ENCODE measurements at regions not wholly inside any gene's neighbourhood (a gene's known extent, or its start where the extent isn't known, plus 50 kb on each side); places are given as distances from the start of the nearest gene placed in this dataset.

DNA sequence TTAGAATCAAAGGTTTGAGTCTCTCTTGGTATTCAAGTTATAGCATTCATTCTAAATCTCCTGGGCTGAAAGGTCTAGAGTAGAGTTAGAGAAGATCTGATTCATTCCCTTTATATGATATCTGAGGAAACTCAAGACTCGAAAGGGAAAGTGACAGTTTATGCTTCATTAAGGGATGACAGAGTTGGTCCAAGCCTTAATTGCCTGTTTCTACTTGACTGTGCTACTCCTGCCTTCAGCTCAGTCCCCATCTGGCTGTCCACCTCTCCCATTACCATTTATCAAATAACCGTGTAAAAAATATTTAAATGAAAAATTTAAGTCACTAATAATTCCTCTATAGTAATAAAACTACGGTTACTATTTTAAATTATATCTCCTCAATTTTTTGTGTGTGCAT lies 537.1 kb upstream of the MEX3C start:
- TF ChIP-seq, protein P1, sequence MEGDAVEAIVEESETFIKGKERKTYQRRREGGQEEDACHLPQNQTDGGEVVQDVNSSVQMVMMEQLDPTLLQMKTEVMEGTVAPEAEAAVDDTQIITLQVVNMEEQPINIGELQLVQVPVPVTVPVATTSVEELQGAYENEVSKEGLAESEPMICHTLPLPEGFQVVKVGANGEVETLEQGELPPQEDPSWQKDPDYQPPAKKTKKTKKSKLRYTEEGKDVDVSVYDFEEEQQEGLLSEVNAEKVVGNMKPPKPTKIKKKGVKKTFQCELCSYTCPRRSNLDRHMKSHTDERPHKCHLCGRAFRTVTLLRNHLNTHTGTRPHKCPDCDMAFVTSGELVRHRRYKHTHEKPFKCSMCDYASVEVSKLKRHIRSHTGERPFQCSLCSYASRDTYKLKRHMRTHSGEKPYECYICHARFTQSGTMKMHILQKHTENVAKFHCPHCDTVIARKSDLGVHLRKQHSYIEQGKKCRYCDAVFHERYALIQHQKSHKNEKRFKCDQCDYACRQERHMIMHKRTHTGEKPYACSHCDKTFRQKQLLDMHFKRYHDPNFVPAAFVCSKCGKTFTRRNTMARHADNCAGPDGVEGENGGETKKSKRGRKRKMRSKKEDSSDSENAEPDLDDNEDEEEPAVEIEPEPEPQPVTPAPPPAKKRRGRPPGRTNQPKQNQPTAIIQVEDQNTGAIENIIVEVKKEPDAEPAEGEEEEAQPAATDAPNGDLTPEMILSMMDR (conservative IDR thresholded peaks at IDR 0.05 in 1 of 2, IDR thresholded peaks at IDR 0.05 in 1 of 2; ENCODE audit: low read depth in 1 of 2, low read length in 2 of 2) = no peak
- no peak for TF ChIP-seq EZH2 (IDR thresholded peaks at IDR 0.05; ENCODE audit: low read length, missing control alignments)

Data from fibroblast of lung (primary cell).